ENCODE measurements at regions not wholly inside any gene's neighbourhood (a gene's known extent, or its start where the extent isn't known, plus 50 kb on each side); places are given as distances from the start of the nearest gene placed in this dataset.

DNA sequence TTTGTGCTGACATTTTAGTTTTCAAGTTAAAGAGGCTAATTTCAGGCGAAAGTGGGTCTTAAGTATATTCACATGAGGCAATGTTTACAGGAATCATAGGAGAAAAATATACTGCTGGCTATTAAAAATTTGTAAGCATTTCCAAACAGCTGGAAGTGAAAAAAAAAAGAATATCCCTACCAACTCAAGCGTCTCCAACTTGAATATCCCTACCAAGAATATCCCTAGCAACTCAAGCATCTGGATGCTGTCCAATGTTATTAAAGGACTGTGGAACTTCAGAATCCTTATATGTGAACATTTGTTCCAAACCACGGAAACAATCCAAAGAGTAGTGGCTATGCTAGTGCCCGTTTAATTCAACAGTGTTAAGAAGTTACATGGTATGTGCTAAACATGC lies 1303.0 kb downstream of the GATA3 start:
- no peak overlapping the region for H3K9ac ChIP-seq (ENCODE audit: low read length)
- no peak overlapping the region for H3K4me3 ChIP-seq (ENCODE audit: low read depth, low read length, poor library complexity, severe bottlenecking)
- no peaks in the 10 kb centered on the region for H4K20me1 ChIP-seq (ENCODE audit: insufficient read depth, low read length)
- no peak overlapping the region for H3K4me2 ChIP-seq (ENCODE audit: low read length)
- TF ChIP-seq EZH2 (IDR thresholded peaks at IDR 0.05; ENCODE audit: borderline replicate concordance, low read length): no peak
- TF ChIP-seq, protein P1, sequence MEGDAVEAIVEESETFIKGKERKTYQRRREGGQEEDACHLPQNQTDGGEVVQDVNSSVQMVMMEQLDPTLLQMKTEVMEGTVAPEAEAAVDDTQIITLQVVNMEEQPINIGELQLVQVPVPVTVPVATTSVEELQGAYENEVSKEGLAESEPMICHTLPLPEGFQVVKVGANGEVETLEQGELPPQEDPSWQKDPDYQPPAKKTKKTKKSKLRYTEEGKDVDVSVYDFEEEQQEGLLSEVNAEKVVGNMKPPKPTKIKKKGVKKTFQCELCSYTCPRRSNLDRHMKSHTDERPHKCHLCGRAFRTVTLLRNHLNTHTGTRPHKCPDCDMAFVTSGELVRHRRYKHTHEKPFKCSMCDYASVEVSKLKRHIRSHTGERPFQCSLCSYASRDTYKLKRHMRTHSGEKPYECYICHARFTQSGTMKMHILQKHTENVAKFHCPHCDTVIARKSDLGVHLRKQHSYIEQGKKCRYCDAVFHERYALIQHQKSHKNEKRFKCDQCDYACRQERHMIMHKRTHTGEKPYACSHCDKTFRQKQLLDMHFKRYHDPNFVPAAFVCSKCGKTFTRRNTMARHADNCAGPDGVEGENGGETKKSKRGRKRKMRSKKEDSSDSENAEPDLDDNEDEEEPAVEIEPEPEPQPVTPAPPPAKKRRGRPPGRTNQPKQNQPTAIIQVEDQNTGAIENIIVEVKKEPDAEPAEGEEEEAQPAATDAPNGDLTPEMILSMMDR (IDR thresholded peaks at IDR 0.05; ENCODE audit: low read length): no peak
- H3K36me3 ChIP-seq (ENCODE audit: insufficient read depth, low read length): no peaks in the 10 kb centered on the region
- H3K4me1 ChIP-seq (ENCODE audit: insufficient read depth, low read length, severe bottlenecking): no peaks in the 10 kb centered on the region
- no peak overlapping the region for H2AFZ ChIP-seq (ENCODE audit: low read length)
- H3K79me2 ChIP-seq (ENCODE audit: insufficient read depth, low read length): no peaks in the 10 kb centered on the region
- no peaks in the 10 kb centered on the region for H3F3A ChIP-seq (ENCODE audit: insufficient read depth, low read length)
- no peaks in the 10 kb centered on the region for H3K9me3 ChIP-seq (ENCODE audit: low read length)
- no peak overlapping the region for H3K27ac ChIP-seq (ENCODE audit: low read depth, low read length, poor library complexity, severe bottlenecking)
- H3K9me2 ChIP-seq (ENCODE audit: low read depth, low read length): no peaks in the 10 kb centered on the region
- no peaks in the 10 kb centered on the region for H3K27me3 ChIP-seq (ENCODE audit: insufficient read depth, low read length)

DNA sequence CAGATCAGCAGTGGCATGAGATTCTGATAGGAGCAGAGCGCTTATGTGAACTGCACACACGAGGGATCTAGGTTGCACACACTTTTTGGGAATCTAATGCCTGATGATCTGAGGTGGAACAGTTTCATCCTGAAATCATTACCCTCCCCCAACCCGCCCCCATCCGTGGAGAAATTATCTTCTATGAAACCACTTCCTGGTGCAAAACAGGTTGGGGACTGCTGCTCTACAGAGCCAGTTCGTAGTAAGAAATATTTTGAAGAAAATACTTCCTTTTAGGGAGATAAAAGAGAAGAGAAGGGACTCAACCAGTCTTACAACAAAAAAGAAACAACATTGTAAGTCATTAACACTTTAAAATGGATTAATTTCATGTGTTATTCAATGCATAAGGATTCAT lies 1308.2 kb downstream of the GATA3 start:
- no peak overlapping the region for H3K27ac ChIP-seq (ENCODE audit: low read depth, low read length, poor library complexity, severe bottlenecking)
- H3K4me2 ChIP-seq (ENCODE audit: low read length): no peak overlapping the region
- H3F3A ChIP-seq (ENCODE audit: insufficient read depth, low read length): no peaks in the 10 kb centered on the region
- H3K9me2 ChIP-seq (ENCODE audit: low read depth, low read length): no peaks in the 10 kb centered on the region
- H4K20me1 ChIP-seq (ENCODE audit: insufficient read depth, low read length): no peaks in the 10 kb centered on the region
- H3K4me3 ChIP-seq (ENCODE audit: low read depth, low read length, poor library complexity, severe bottlenecking): no peak overlapping the region
- no peaks in the 10 kb centered on the region for H3K9me3 ChIP-seq (ENCODE audit: low read length)
- no peak overlapping the region for H3K9ac ChIP-seq (ENCODE audit: low read length)
- no peaks in the 10 kb centered on the region for H3K27me3 ChIP-seq (ENCODE audit: insufficient read depth, low read length)
- no peak overlapping the region for H2AFZ ChIP-seq (ENCODE audit: low read length)
- H3K36me3 ChIP-seq (ENCODE audit: insufficient read depth, low read length): no peaks in the 10 kb centered on the region
- TF ChIP-seq EZH2 (IDR thresholded peaks at IDR 0.05; ENCODE audit: borderline replicate concordance, low read length): no peak
- TF ChIP-seq, protein P1 (IDR thresholded peaks at IDR 0.05; ENCODE audit: low read length): no peak
- no peaks in the 10 kb centered on the region for H3K4me1 ChIP-seq (ENCODE audit: insufficient read depth, low read length, severe bottlenecking)
- H3K79me2 ChIP-seq (ENCODE audit: insufficient read depth, low read length): no peaks in the 10 kb centered on the region

DNA sequence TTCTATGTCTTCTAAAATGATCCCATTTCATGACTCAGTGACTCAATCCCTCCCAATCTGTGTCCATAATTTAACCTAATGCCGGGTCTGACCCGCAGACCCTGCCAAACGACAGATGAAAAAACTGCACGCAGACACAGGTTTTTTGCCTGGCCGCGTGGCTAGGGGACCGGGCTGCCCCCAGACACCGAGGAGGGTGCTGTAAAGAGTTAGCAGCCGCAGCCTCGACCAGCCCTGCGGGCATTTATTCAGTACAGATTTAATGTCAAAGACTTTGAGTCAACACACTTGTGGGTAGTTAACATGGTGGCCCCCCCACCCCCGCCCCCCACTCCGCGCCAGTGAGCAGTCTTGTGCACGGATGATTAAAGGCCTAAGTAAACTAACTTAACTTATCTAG lies 1324.7 kb downstream of the GATA3 start:
- H3K27ac ChIP-seq (ENCODE audit: low read depth, low read length, poor library complexity, severe bottlenecking): no peak overlapping the region
- no peak overlapping the region for H3K9ac ChIP-seq (ENCODE audit: low read length)
- H3K4me2 ChIP-seq (ENCODE audit: low read length): no peak overlapping the region
- H3F3A ChIP-seq (ENCODE audit: insufficient read depth, low read length): no peaks in the 10 kb centered on the region
- no peak overlapping the region for H2AFZ ChIP-seq (ENCODE audit: low read length)
- H3K27me3 ChIP-seq (ENCODE audit: insufficient read depth, low read length): no peaks in the 10 kb centered on the region
- no peaks in the 10 kb centered on the region for H4K20me1 ChIP-seq (ENCODE audit: insufficient read depth, low read length)
- no peaks in the 10 kb centered on the region for H3K36me3 ChIP-seq (ENCODE audit: insufficient read depth, low read length)
- no peak overlapping the region for H3K4me3 ChIP-seq (ENCODE audit: low read depth, low read length, poor library complexity, severe bottlenecking)
- no peaks in the 10 kb centered on the region for H3K79me2 ChIP-seq (ENCODE audit: insufficient read depth, low read length)
- no peak for TF ChIP-seq EZH2 (IDR thresholded peaks at IDR 0.05; ENCODE audit: borderline replicate concordance, low read length)
- TF ChIP-seq, protein P1 (IDR thresholded peaks at IDR 0.05; ENCODE audit: low read length): no peak
- no peaks in the 10 kb centered on the region for H3K9me2 ChIP-seq (ENCODE audit: low read depth, low read length)
- no peaks in the 10 kb centered on the region for H3K9me3 ChIP-seq (ENCODE audit: low read length)
- H3K4me1 ChIP-seq (ENCODE audit: insufficient read depth, low read length, severe bottlenecking): no peaks in the 10 kb centered on the region
